ENCODE measurements at regions not wholly inside any gene's neighbourhood (a gene's known extent, or its start where the extent isn't known, plus 50 kb on each side); places are given as distances from the start of the nearest gene placed in this dataset.

GRCh38 chr14:97443412-97443811 lies 646.2 kb downstream of the VRK1 start:
- TF ChIP-seq USF1 (IDR thresholded peaks at IDR 0.05), result no peak
- TF ChIP-seq NFIC (IDR thresholded peaks at IDR 0.05), result no peak
- no peak for TF ChIP-seq CREB1 (IDR thresholded peaks at IDR 0.05; ENCODE audit: low read depth)
- TF ChIP-seq TAF1 (IDR thresholded peaks at IDR 0.05; ENCODE audit: low read depth), result no peak
- no peak for TF ChIP-seq FOXM1 (IDR thresholded peaks at IDR 0.05; ENCODE audit: borderline replicate concordance, low read depth)
- no peak for TF ChIP-seq YY1 (IDR thresholded peaks at IDR 0.05; ENCODE audit: low read depth)
- no peak for TF ChIP-seq EP300 (IDR thresholded peaks at IDR 0.05; ENCODE audit: borderline replicate concordance)
- TF ChIP-seq TCF12 (IDR thresholded peaks at IDR 0.05; ENCODE audit: low read depth), result no peak

- TF ChIP-seq EP300 (IDR thresholded peaks at IDR 0.05; ENCODE audit: borderline replicate concordance), result no peak
- no peak for TF ChIP-seq MAX (IDR thresholded peaks at IDR 0.05)
- TF ChIP-seq NFIC (IDR thresholded peaks at IDR 0.05), result no peak
These were observed 647.1 kb downstream of the VRK1 start for GRCh38 chr14:97444248-97444647.

GRCh38 chr14:97445367-97445766 lies 648.2 kb downstream of the VRK1 start:
- no peak for TF ChIP-seq CREB1 (IDR thresholded peaks at IDR 0.05; ENCODE audit: low read depth)
- no peak for TF ChIP-seq EGR1 (IDR thresholded peaks at IDR 0.05)
- TF ChIP-seq FOXM1 (IDR thresholded peaks at IDR 0.05; ENCODE audit: borderline replicate concordance, low read depth), result no peak
- TF ChIP-seq CEBPB (IDR thresholded peaks at IDR 0.05), result no peak
- no peak for TF ChIP-seq RAD21 (IDR thresholded peaks at IDR 0.05; ENCODE audit: low read depth)
- TF ChIP-seq REST (IDR thresholded peaks at IDR 0.05; ENCODE audit: low read depth), result no peak

- TF ChIP-seq MAX (IDR thresholded peaks at IDR 0.05) (no peak), TCF12 (IDR thresholded peaks at IDR 0.05; ENCODE audit: low read depth) (no peak), EGR1 (IDR thresholded peaks at IDR 0.05) (no peak), ZBTB7A (IDR thresholded peaks at IDR 0.05; ENCODE audit: low read depth) (no peak), RAD21 (IDR thresholded peaks at IDR 0.05; ENCODE audit: low read depth) (no peak), USF1 (IDR thresholded peaks at IDR 0.05) (no peak), REST (IDR thresholded peaks at IDR 0.05; ENCODE audit: low read depth) (no peak), TAF1 (IDR thresholded peaks at IDR 0.05; ENCODE audit: low read depth) (no peak), CEBPB (IDR thresholded peaks at IDR 0.05) (no peak), YY1 (IDR thresholded peaks at IDR 0.05; ENCODE audit: low read depth) (no peak), FOXM1 (IDR thresholded peaks at IDR 0.05; ENCODE audit: borderline replicate concordance, low read depth) (no peak), NFIC (IDR thresholded peaks at IDR 0.05) (no peak)
These were observed 648.9 kb downstream of the VRK1 start for GRCh38 chr14:97446087-97446486.

- TF ChIP-seq REST (IDR thresholded peaks at IDR 0.05; ENCODE audit: low read depth) (no peak), FOXM1 (IDR thresholded peaks at IDR 0.05; ENCODE audit: borderline replicate concordance, low read depth) (no peak), ZBTB7A (IDR thresholded peaks at IDR 0.05; ENCODE audit: low read depth) (no peak), RAD21 (IDR thresholded peaks at IDR 0.05; ENCODE audit: low read depth) (no peak), EGR1 (IDR thresholded peaks at IDR 0.05) (no peak), CREB1 (IDR thresholded peaks at IDR 0.05; ENCODE audit: low read depth) (no peak), TAF1 (IDR thresholded peaks at IDR 0.05; ENCODE audit: low read depth) (no peak), MAX (IDR thresholded peaks at IDR 0.05) (no peak), TEAD4 (IDR thresholded peaks at IDR 0.05) (no peak), YY1 (IDR thresholded peaks at IDR 0.05; ENCODE audit: low read depth) (no peak), EP300 (IDR thresholded peaks at IDR 0.05; ENCODE audit: borderline replicate concordance) (no peak), TCF12 (IDR thresholded peaks at IDR 0.05; ENCODE audit: low read depth) (no peak), NFIC (IDR thresholded peaks at IDR 0.05) (no peak), USF1 (IDR thresholded peaks at IDR 0.05) (no peak), CEBPB (IDR thresholded peaks at IDR 0.05) (no peak)
These were observed 655.1 kb downstream of the VRK1 start for GRCh38 chr14:97452314-97452713.
